IMR-90 (cell line): ENCODE measurements at regions not wholly inside any gene's neighbourhood (a gene's known extent, or its start where the extent isn't known, plus 50 kb on each side); places are given as distances from the start of the nearest gene placed in this dataset.
A peak's percentile ranks its signal among the peaks of the same experiment; 100 is the strongest.

ENCODE experiments used
- ATAC-seq: fragments of 200-7000 bp; cut with Tn5 transposase; 2 replicates; pipeline ENCODE4 v1.9.1; 2020; ENCODE audit warnings: low read depth, mild to moderate bottlenecking, moderate library complexity
- BruUV-seq: library from RNA; stranded (reverse); fragments of 400-500 nt; replicated peaks from 2 replicates; lab custom pipeline; 2021; lab: Mats Ljungman, UMichigan
- CTCF ChIA-PET: fragments of 300-600 bp; formaldehyde crosslinking; extraction: SDS; loops from one replicate; lab custom pipeline; 2021; ENCODE audit warnings: antibody characterized with exemption; lab: Yijun Ruan, JAX
- POLR2A ChIA-PET: fragments of 300-600 bp; sonication (Branson Sonifier 250); formaldehyde crosslinking; loops from one replicate; lab custom pipeline; 2022; ENCODE audit warnings: antibody characterized with exemption; ENCODE audit not compliant: unreplicated experiment; lab: Charles Lee
- DNase-seq: peaks from one replicate; pipeline ENCODE4 v3.0.0; 2013
- H2AFZ ChIP-seq: replicated peaks from 2 replicates; pipeline ENCODE3; 2013; ENCODE audit warnings: low read length, mild to moderate bottlenecking; ENCODE audit not compliant: poor library complexity
- H2AK5ac ChIP-seq: 2 replicates; pipeline ENCODE4 v1.6.1; 2013; ENCODE audit warnings: low read depth, low read length, inconsistent platforms
- H2AK9ac ChIP-seq: replicated peaks from 2 replicates; pipeline ENCODE3; 2013; ENCODE audit warnings: mild to moderate bottlenecking, low read depth, low read length, moderate library complexity; ENCODE audit not compliant: poor library complexity
- H2BK120ac ChIP-seq: 2 replicates; pipeline ENCODE4 v1.6.1; 2013; ENCODE audit warnings: low read depth, low read length, inconsistent platforms
- H2BK15ac ChIP-seq: 3 replicates; pipeline ENCODE4 v1.6.1; 2013; ENCODE audit warnings: low read depth, low read length, inconsistent platforms
- H2BK20ac ChIP-seq: 2 replicates; pipeline ENCODE4 v1.6.1; 2013; ENCODE audit warnings: low read depth, mild to moderate bottlenecking, inconsistent platforms, low read length, moderate library complexity
- H2BK5ac ChIP-seq: 2 replicates; pipeline ENCODE4 v1.6.1; 2013; ENCODE audit warnings: mild to moderate bottlenecking, low read depth, low read length, inconsistent platforms; ENCODE audit not compliant: poor library complexity, severe bottlenecking
- H3K14ac ChIP-seq: replicated peaks from 2 replicates; pipeline ENCODE4 v1.6.1; 2013; ENCODE audit warnings: low read depth, low read length, inconsistent platforms
- H3K18ac ChIP-seq: 2 replicates; pipeline ENCODE4 v1.6.1; 2013; ENCODE audit warnings: low read depth, low read length, control low read depth
- H3K23ac ChIP-seq: 2 replicates; pipeline ENCODE4 v1.6.1; 2013; ENCODE audit warnings: low read depth, low read length, inconsistent platforms
- H3K27ac ChIP-seq: 2 replicates; pipeline ENCODE4 v1.5.1; 2013; ENCODE audit warnings: mild to moderate bottlenecking, control low read depth, low read length; ENCODE audit not compliant: insufficient read depth
- H3K27me3 ChIP-seq: 2 replicates; pipeline ENCODE4 v1.6.1; 2013; ENCODE audit warnings: low read length; ENCODE audit not compliant: control insufficient read depth, insufficient read depth
- H3K36me3 ChIP-seq: 2 replicates; pipeline ENCODE4 v1.6.1; 2013; ENCODE audit warnings: low read length, mixed read lengths; ENCODE audit not compliant: control insufficient read depth, insufficient read depth
- H3K4ac ChIP-seq: 2 replicates; pipeline ENCODE4 v1.6.1; 2013; ENCODE audit warnings: low read depth, low read length, inconsistent platforms
- H3K4me1 ChIP-seq: 2 replicates; pipeline ENCODE4 v1.6.1; 2013; ENCODE audit warnings: low read length, mixed read lengths; ENCODE audit not compliant: control insufficient read depth, insufficient read depth
- H3K4me2 ChIP-seq: 2 replicates; pipeline ENCODE4 v1.6.1; 2013; ENCODE audit warnings: low read depth, mild to moderate bottlenecking, control low read depth, low read length, moderate library complexity
- H3K4me3 ChIP-seq: 2 replicates; pipeline ENCODE4 v1.5.1; 2013; ENCODE audit warnings: low read depth, mild to moderate bottlenecking, control low read depth, low read length, moderate library complexity; ENCODE audit not compliant: insufficient read depth
- H3K56ac ChIP-seq: 2 replicates; pipeline ENCODE4 v1.6.1; 2013; ENCODE audit warnings: low read length, inconsistent platforms; ENCODE audit not compliant: insufficient read depth; ENCODE audit errors: extremely low read depth
- H3K79me1 ChIP-seq, 2 experiments: 2 replicates each; pipeline ENCODE4 v1.6.1; 2013; ENCODE audit warnings: low read length in 2 of 2, inconsistent platforms in 1 of 2, low read depth in 1 of 2
- H3K9ac ChIP-seq: 2 replicates; pipeline ENCODE4 v1.6.1; 2013; ENCODE audit warnings: low read depth, low read length, control low read depth
- H3K9me1 ChIP-seq: 2 replicates; pipeline ENCODE4 v1.6.1; 2013; ENCODE audit warnings: low read length, inconsistent platforms; ENCODE audit not compliant: insufficient read depth
- H3K9me3 ChIP-seq: 2 replicates; pipeline ENCODE4 v1.6.1; 2013; ENCODE audit warnings: low read length; ENCODE audit not compliant: control insufficient read depth, insufficient read depth
- H4K20me1 ChIP-seq: 2 replicates; pipeline ENCODE4 v1.6.1; 2013; ENCODE audit warnings: low read length, inconsistent platforms; ENCODE audit not compliant: insufficient read depth
- H4K5ac ChIP-seq: 2 replicates; pipeline ENCODE4 v1.6.1; 2013; ENCODE audit warnings: mild to moderate bottlenecking, low read depth, low read length, control low read depth
- H4K8ac ChIP-seq, 2 experiments: 2 replicates each; pipeline ENCODE4 v1.6.1; 2013; ENCODE audit warnings: low read depth in 2 of 2, low read length in 2 of 2, control low read depth in 1 of 2, inconsistent platforms in 1 of 2
- H4K91ac ChIP-seq: 2 replicates; pipeline ENCODE4 v1.6.1; 2013; ENCODE audit warnings: low read depth, low read length, inconsistent platforms; ENCODE audit not compliant: insufficient read depth
- CEBPB ChIP-seq: IDR thresholded peaks from 2 replicates; pipeline ENCODE4 v1.6.1; 2012; ENCODE audit warnings: low read depth, low read length, improper control_type of control experiment
- FOS ChIP-seq: fragments of 150-350 bp; IDR thresholded peaks from 2 replicates; pipeline ENCODE4 v1.6.1; 2016; ENCODE audit warnings: low read depth, low read length
- MAFK ChIP-seq: IDR thresholded peaks from 2 replicates; pipeline ENCODE4 v1.6.1; 2012; ENCODE audit warnings: low read depth, low read length, improper control_type of control experiment
- POLR2A ChIP-seq: IDR thresholded peaks from 2 replicates; pipeline ENCODE4 v1.6.1; 2012; ENCODE audit warnings: mild to moderate bottlenecking, low read depth, low read length
- RAD21 ChIP-seq: IDR thresholded peaks from 2 replicates; pipeline ENCODE4 v1.6.1; 2012; ENCODE audit warnings: low read length, improper control_type of control experiment
- RFX5 ChIP-seq: IDR thresholded peaks from 2 replicates; pipeline ENCODE4 v1.8.0; 2012; ENCODE audit warnings: low read depth, mild to moderate bottlenecking, low read length, moderate library complexity
- WGBS, 2 experiments: methylation state at CpG; one replicate each; pipeline versions ENCODE4 v1.1.5 to v1.1.7; 2013; ENCODE audit warnings: missing lambda C conversion rate in 2 of 2; ENCODE audit not compliant: insufficient read length in 1 of 2; ENCODE audit errors: extremely low coverage in 2 of 2; 5-methylcytosine and 5-hydroxymethylcytosine counted together
- dilution Hi-C: fragments of 300-500 bp; cut with HindIII; formaldehyde crosslinking; loops from one replicate; pipeline ENCODE4 v1.14.3; 2018; ENCODE audit warnings: low sequenced_read_pairs; ENCODE audit not compliant: unreplicated experiment
- in situ Hi-C: fragments of 300-500 bp; cut with MboI; formaldehyde crosslinking; loops from 3 replicates; pipeline ENCODE4 v1.14.3; 2019; ENCODE audit warnings: low sequenced_read_pairs, inconsistent platforms, mixed read lengths
- intact Hi-C: fragments of 100-400 bp; cut with micrococcal nuclease; formaldehyde crosslinking; loops from 2 replicates; pipeline ENCODE4 v1.10.0; 2022
- TF ChIP-seq, protein P1 (sequence below): fragments of 150-350 bp; IDR thresholded peaks from 2 replicates; pipeline ENCODE4 v1.6.1; 2017; ENCODE audit warnings: mild to moderate bottlenecking, antibody characterized with exemption, low read length, low read depth
- TF ChIP-seq, protein P2 (sequence below): fragments of 150-350 bp; IDR thresholded peaks from 2 replicates; pipeline ENCODE4 v1.6.1; 2016; ENCODE audit warnings: low read depth, mild to moderate bottlenecking, low read length, moderate library complexity, borderline replicate concordance

DNA sequence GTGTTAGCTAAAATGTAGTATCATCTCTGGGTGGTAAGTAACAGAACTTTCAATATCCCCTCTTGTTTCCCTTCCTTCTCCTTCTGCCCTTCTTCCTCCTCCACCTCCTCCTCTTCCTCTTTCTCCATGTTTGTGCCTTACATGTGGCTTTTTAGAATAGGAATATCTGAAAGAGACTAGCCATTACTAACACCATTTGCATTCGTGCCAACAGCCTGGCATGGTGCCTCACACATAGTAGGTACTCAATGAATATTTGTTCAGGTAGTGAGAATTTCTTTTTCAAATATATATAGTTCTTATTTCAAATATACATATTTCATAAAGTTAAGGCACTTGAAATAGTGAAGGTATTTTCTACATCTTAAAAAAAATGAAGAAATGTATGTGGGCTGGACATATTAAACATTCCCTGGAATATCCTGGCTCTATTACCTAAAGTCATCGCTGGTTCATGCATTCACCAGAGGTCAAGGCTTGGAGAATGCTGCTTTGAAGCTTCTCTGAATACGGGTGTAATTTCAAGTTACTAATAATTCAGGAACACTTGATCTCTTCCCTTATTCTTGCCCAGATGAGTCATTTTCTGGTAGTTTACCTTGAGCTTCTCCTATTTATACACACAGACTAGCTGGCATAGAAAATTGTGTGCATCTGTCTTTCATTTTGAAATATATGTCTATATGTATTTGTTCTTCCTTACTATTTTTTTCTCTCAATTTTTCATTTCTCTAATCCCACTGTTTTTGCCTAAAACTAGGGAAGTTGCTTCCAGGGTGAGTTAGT is 319.4 kb downstream of the TGFB2 start:
- WGBS, 2 experiments = no CpG with 5 or more reads among the region's 3 CpGs

More for the DNA sequence above, 319.4 kb downstream of the TGFB2 start:
- H2BK15ac ChIP-seq = peak overlapping the region; percentile 65; the same call in 2 of the 3 replicates
- no peak overlapping the region for H2AK9ac ChIP-seq
- peak overlapping the region; percentile 79 for H4K91ac ChIP-seq
- no peak overlapping the region for H3K4me2 ChIP-seq
- H3K79me1 ChIP-seq = no peaks in the 10 kb centered on the region
- BruUV-seq = no TSS peak
- H3K27me3 ChIP-seq = no peaks in the 10 kb centered on the region
- peak overlapping the region; percentile 63 for H2BK5ac ChIP-seq
- peak overlapping the region; percentile 12; the same call in 1 of the 2 replicates for H2BK20ac ChIP-seq
- 0 out of 2 replicates have a peak overlapping the region, but pooled peaks have one; percentile 1 for H3K14ac ChIP-seq
- DNase-seq (peak; percentile 66), ATAC-seq (peak; percentile 52)
- H2AK5ac ChIP-seq = peak overlapping the region; percentile 41
- H3K36me3 ChIP-seq = no peaks in the 10 kb centered on the region
- H3K4ac ChIP-seq = 0 out of 2 replicates have a peak overlapping the region, but pooled peaks have one; percentile 18
- dilution Hi-C loops (no loop called here), intact Hi-C loops (loop anchor here (5.0 kb wide), 1 partner anchor 403 kb away; no protein-coding TSS in a partner anchor), in situ Hi-C loops (no loop called here)
- peak overlapping the region; percentile 69; the same call in 1 of the 2 replicates for H3K18ac ChIP-seq
- H3K27ac ChIP-seq = no peak overlapping the region
- no peak overlapping the region for H4K5ac ChIP-seq
- peak overlapping the region; percentile 30 for H2BK120ac ChIP-seq
- H3K9me1 ChIP-seq = peaks cover 11% of the 10 kb centered on the region
- no peak overlapping the region for H3K4me3 ChIP-seq
- H3K9ac ChIP-seq = no peak overlapping the region
- ChIA-PET POLR2A (no interaction called here), CTCF (interaction anchor here (0.6 kb wide), 1 partner anchor 415 kb away, joined by 3 read pairs; no protein-coding TSS in a partner anchor)
- H4K20me1 ChIP-seq = no peaks in the 10 kb centered on the region
- H2AFZ ChIP-seq = no peak overlapping the region
- peaks cover 3% of the 10 kb centered on the region; the same call in 1 of the 2 replicates for H3K9me3 ChIP-seq
- no peak for TF ChIP-seq RAD21
- TF ChIP-seq POLR2A = no peak
- TF ChIP-seq RFX5 = no peak
- TF ChIP-seq, protein P1, sequence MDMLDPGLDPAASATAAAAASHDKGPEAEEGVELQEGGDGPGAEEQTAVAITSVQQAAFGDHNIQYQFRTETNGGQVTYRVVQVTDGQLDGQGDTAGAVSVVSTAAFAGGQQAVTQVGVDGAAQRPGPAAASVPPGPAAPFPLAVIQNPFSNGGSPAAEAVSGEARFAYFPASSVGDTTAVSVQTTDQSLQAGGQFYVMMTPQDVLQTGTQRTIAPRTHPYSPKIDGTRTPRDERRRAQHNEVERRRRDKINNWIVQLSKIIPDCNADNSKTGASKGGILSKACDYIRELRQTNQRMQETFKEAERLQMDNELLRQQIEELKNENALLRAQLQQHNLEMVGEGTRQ = no peak
- TF ChIP-seq CEBPB = no peak
- no peak for TF ChIP-seq FOS
- TF ChIP-seq, protein P2, sequence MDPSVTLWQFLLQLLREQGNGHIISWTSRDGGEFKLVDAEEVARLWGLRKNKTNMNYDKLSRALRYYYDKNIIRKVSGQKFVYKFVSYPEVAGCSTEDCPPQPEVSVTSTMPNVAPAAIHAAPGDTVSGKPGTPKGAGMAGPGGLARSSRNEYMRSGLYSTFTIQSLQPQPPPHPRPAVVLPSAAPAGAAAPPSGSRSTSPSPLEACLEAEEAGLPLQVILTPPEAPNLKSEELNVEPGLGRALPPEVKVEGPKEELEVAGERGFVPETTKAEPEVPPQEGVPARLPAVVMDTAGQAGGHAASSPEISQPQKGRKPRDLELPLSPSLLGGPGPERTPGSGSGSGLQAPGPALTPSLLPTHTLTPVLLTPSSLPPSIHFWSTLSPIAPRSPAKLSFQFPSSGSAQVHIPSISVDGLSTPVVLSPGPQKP = no peak
- TF ChIP-seq MAFK = no peak
- H3K23ac ChIP-seq = 0 out of 2 replicates have a peak overlapping the region, but pooled peaks have one; percentile 29
- H3K56ac ChIP-seq = no peak overlapping the region
- peaks cover 7% of the 10 kb centered on the region for H3K4me1 ChIP-seq
- H4K8ac ChIP-seq = no peak overlapping the region
